Gastroesophageal sphincter (tissue), 4 donors: ENCODE measurements at regions not wholly inside any gene's neighbourhood (a gene's known extent, or its start where the extent isn't known, plus 50 kb on each side); places are given as distances from the start of the nearest gene placed in this dataset.

Experiments
- ATAC-seq: fragments of 150-250 bp; one replicate; pipeline ENCODE4 v1.9.1; 2016; ENCODE audit warnings: mild to moderate bottlenecking, moderate library complexity
- H3K27ac ChIP-seq, 4 donors: fragments of 200-600 bp; sonication (generic) in 3 of 4; 1 replicate in 3 of 4; 2 replicates in 1 of 4; pipeline ENCODE4 v1.5.1; 2016 to 2019
- H3K27me3 ChIP-seq: fragments of 200-600 bp; sonication (generic); one replicate; pipeline ENCODE4 v1.5.1; 2019
- H3K36me3 ChIP-seq, 2 donors: fragments of 200-600 bp; sonication (generic); one replicate each; pipeline ENCODE4 v1.5.1; 2019; ENCODE audit warnings: control low read depth in 1 of 2
- H3K4me1 ChIP-seq, 3 donors: fragments of 200-600 bp; sonication (generic); 1 replicate in 2 of 3; 2 replicates in 1 of 3; pipeline ENCODE4 v1.5.1; 2016 to 2019; ENCODE audit warnings: control low read depth in 2 of 3
- H3K4me3 ChIP-seq, 2 donors: fragments of 200-600 bp; sonication (generic); one replicate each; pipeline ENCODE4 v1.5.1; 2019; ENCODE audit warnings: mild to moderate bottlenecking in 1 of 2, moderate library complexity in 1 of 2
- H3K9me3 ChIP-seq, 3 donors: fragments of 200-600 bp; sonication (generic); one replicate each; pipeline ENCODE4 v1.5.1; 2017 to 2019; ENCODE audit warnings: control low read depth in 2 of 3
- CTCF ChIP-seq, 4 experiments: fragments of 200-600 bp in 2 of 4; fragments of 450-650 bp in 2 of 4; sonication (generic) in 1 of 4; IDR thresholded peaks; one replicate each; pipeline ENCODE4 v1.5.1; 2017 to 2019; ENCODE audit warnings: antibody characterized with exemption in 4 of 4, mild to moderate bottlenecking in 2 of 4, moderate library complexity in 2 of 4
- EP300 ChIP-seq: sonication (generic); formaldehyde crosslinking; IDR thresholded peaks from one replicate; pipeline ENCODE4 v1.6.1; 2017; ENCODE audit warnings: antibody characterized with exemption, mild to moderate bottlenecking
- POLR2A ChIP-seq, 2 donors: fragments of 450-650 bp; IDR thresholded peaks; one replicate each; pipeline ENCODE4 v1.6.1; 2017; ENCODE audit warnings: antibody characterized with exemption in 2 of 2, mild to moderate bottlenecking in 2 of 2, moderate library complexity in 1 of 2
- POLR2AphosphoS5 ChIP-seq: sonication (generic); formaldehyde crosslinking; IDR thresholded peaks from one replicate; pipeline ENCODE4 v1.6.1; 2017; ENCODE audit warnings: antibody characterized with exemption
- WGBS, 2 donors: methylation state at CpG; one replicate each; pipeline ENCODE4 v1.1.5; 2018; ENCODE audit warnings: low coverage in 1 of 2; 5-methylcytosine and 5-hydroxymethylcytosine counted together

GRCh38 chr6:80540700-80541099 lies 434.2 kb downstream of the BCKDHB start:
- Histone ChIP-seq H3K27ac (no peak overlapping the region), H3K27me3 (no peaks in the 10 kb centered on the region), H3K9me3 (peaks cover 0 to 5% (median 0%) of the 10 kb centered on the region in 3 donors), H3K4me1 (no peaks in the 10 kb centered on the region), H3K36me3 (no peaks in the 10 kb centered on the region), H3K4me3 (no peak overlapping the region)
- ATAC-seq = no peak
- WGBS, 2 donors = 80 to 100% methylated on average over 1 of the region's 1 CpG
- TF ChIP-seq CTCF (IDR thresholded peaks at IDR 0.05) = no peak
- TF ChIP-seq EP300 = no peak
- no peak for TF ChIP-seq POLR2A (IDR thresholded peaks at IDR 0.05)
- no peak for TF ChIP-seq POLR2AphosphoS5

- Histone ChIP-seq H3K27me3 (no peaks in the 10 kb centered on the region), H3K9me3 (peaks cover 0 to 8% (median 0%) of the 10 kb centered on the region in 3 donors), H3K4me1 (no peaks in the 10 kb centered on the region), H3K27ac (no peak overlapping the region), H3K4me3 (no peak overlapping the region), H3K36me3 (no peaks in the 10 kb centered on the region)
- WGBS, 2 donors = 48 to 81% methylated on average over 5 to 6 of the region's 6 CpGs
- no peak for ATAC-seq
- no peak for TF ChIP-seq CTCF (IDR thresholded peaks at IDR 0.05)
- no peak for TF ChIP-seq POLR2AphosphoS5
- TF ChIP-seq POLR2A (IDR thresholded peaks at IDR 0.05) = no peak
- no peak for TF ChIP-seq EP300
Measured at GRCh38 chr6:80537118-80537972, 430.9 kb downstream of the BCKDHB start.

GRCh38 chr6:80535914-80536565 lies 429.6 kb downstream of the BCKDHB start:
- H3K27ac ChIP-seq = no peak overlapping the region
- no peaks in the 10 kb centered on the region for H3K27me3 ChIP-seq
- H3K9me3 ChIP-seq = peaks cover 0 to 8% (median 0%) of the 10 kb centered on the region in 3 donors
- no peak overlapping the region for H3K4me3 ChIP-seq
- H3K36me3 ChIP-seq = no peaks in the 10 kb centered on the region
- H3K4me1 ChIP-seq = no peaks in the 10 kb centered on the region
- WGBS, 2 donors = 70 to 75% methylated on average over 1 of the region's 1 CpG
- TF ChIP-seq POLR2AphosphoS5 (no peak), CTCF (IDR thresholded peaks at IDR 0.05) (no peak), EP300 (no peak), POLR2A (IDR thresholded peaks at IDR 0.05) (no peak)
- ATAC-seq = no peak

GRCh38 chr6:80531681-80532619 lies 425.5 kb downstream of the BCKDHB start:
- TF ChIP-seq POLR2AphosphoS5 (no peak), EP300 (no peak), CTCF (IDR thresholded peaks at IDR 0.05) (no peak), POLR2A (IDR thresholded peaks at IDR 0.05) (no peak)
- H3K4me3 ChIP-seq = no peak overlapping the region
- H3K27me3 ChIP-seq = no peaks in the 10 kb centered on the region
- H3K4me1 ChIP-seq = no peaks in the 10 kb centered on the region
- H3K36me3 ChIP-seq = no peaks in the 10 kb centered on the region
- 75 to 91% methylated on average over 4 of the region's 4 CpGs for WGBS, 2 donors
- no peak for ATAC-seq
- peaks cover 0 to 8% (median 0%) of the 10 kb centered on the region in 3 donors for H3K9me3 ChIP-seq
- no peak overlapping the region for H3K27ac ChIP-seq
